HCT116 (cell line): ENCODE measurements at regions not wholly inside any gene's neighbourhood (a gene's known extent, or its start where the extent isn't known, plus 50 kb on each side); places are given as distances from the start of the nearest gene placed in this dataset.

Source experiments
- CBX3 ChIP-seq: IDR thresholded peaks from 2 replicates; pipeline ENCODE4 v1.6.1; 2012; ENCODE audit warnings: low read depth
- EGR1 ChIP-seq: IDR thresholded peaks from 2 replicates; pipeline ENCODE4 v1.6.1; 2012; ENCODE audit warnings: low read depth
- EZH2 ChIP-seq: fragments of 200-600 bp; sonication (generic); IDR thresholded peaks from 2 replicates; pipeline ENCODE4 v1.6.1; 2017; ENCODE audit warnings: antibody characterized with exemption, mixed run types
- FOSL1 ChIP-seq: IDR thresholded peaks from 2 replicates; pipeline ENCODE4 v1.6.1; 2012; ENCODE audit warnings: low read depth
- POLR2A ChIP-seq: IDR thresholded peaks from 2 replicates; pipeline ENCODE4 v1.7.0; 2011; ENCODE audit warnings: borderline replicate concordance; ENCODE audit not compliant: insufficient read depth, insufficient read length; ENCODE audit errors: extremely low read depth
- POLR2AphosphoS5 ChIP-seq: IDR thresholded peaks from 2 replicates; pipeline ENCODE4 v1.6.1; 2011; ENCODE audit warnings: mild to moderate bottlenecking, low read depth, low read length, moderate library complexity
- RAD21 ChIP-seq: IDR thresholded peaks from 2 replicates; pipeline ENCODE4 v1.6.1; 2012; ENCODE audit warnings: low read depth, mild to moderate bottlenecking
- SRF ChIP-seq: IDR thresholded peaks from 2 replicates; pipeline ENCODE4 v1.6.1; 2012; ENCODE audit warnings: low read depth
- TCF7L2 ChIP-seq: IDR thresholded peaks from 2 replicates; pipeline ENCODE4 v1.7.0; 2011; ENCODE audit warnings: borderline replicate concordance, inconsistent platforms; ENCODE audit not compliant: insufficient read depth, insufficient read length; ENCODE audit errors: extremely low read depth
- ZNF274 ChIP-seq: fragments of 200-500 bp; sonication (Bioruptor generic); IDR thresholded peaks from 2 replicates; pipeline ENCODE4 v1.6.1; 2014; ENCODE audit warnings: mild to moderate bottlenecking, low read depth, low read length, inconsistent platforms
- TF ChIP-seq, protein P1 (sequence below), 3 experiments: fragments of 200-600 bp in 1 of 3; sonication (generic) in 1 of 3; IDR thresholded peaks in 2 of 3; conservative IDR thresholded peaks in 1 of 3; 2 replicates each; pipeline ENCODE4 v1.5.1; 2012 to 2017; ENCODE audit warnings: low read depth in 2 of 3, low read length in 2 of 3, antibody characterized with exemption in 1 of 3, borderline replicate concordance in 1 of 3, control low read depth in 1 of 3, mild to moderate bottlenecking in 1 of 3, mixed read lengths in 1 of 3, mixed run types in 1 of 3, moderate library complexity in 1 of 3; ENCODE audit not compliant: insufficient read depth in 1 of 3
- TF ChIP-seq, protein P2 (sequence below): IDR thresholded peaks from 2 replicates; pipeline ENCODE4 v1.6.1; 2012
- TF ChIP-seq, protein P3 (sequence below): IDR thresholded peaks from 2 replicates; pipeline ENCODE4 v1.6.1; 2012

DNA sequence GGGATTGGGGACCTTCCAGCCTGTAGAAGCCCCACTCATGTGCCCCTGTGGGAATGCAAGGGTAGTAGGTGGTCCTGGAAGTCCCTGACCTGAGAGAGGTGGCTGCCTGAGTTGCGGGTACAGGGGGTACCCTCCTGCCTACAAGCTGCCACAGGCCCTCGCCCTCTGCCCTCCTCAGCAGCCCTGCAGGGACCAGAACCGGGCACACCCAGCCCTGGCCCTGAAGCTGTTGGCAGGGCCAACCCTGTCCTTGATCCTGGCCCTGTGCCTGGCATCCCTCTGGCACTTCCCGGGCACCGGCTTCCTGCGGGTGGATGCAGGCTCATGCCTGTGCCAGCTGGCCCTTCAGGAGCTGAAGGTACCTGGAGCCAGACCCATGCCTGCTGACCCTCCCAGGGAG, 54.9 kb upstream of the ELN start:
- TF ChIP-seq, protein P1, sequence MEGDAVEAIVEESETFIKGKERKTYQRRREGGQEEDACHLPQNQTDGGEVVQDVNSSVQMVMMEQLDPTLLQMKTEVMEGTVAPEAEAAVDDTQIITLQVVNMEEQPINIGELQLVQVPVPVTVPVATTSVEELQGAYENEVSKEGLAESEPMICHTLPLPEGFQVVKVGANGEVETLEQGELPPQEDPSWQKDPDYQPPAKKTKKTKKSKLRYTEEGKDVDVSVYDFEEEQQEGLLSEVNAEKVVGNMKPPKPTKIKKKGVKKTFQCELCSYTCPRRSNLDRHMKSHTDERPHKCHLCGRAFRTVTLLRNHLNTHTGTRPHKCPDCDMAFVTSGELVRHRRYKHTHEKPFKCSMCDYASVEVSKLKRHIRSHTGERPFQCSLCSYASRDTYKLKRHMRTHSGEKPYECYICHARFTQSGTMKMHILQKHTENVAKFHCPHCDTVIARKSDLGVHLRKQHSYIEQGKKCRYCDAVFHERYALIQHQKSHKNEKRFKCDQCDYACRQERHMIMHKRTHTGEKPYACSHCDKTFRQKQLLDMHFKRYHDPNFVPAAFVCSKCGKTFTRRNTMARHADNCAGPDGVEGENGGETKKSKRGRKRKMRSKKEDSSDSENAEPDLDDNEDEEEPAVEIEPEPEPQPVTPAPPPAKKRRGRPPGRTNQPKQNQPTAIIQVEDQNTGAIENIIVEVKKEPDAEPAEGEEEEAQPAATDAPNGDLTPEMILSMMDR (IDR thresholded peaks at IDR 0.05 in 2 of 3, conservative IDR thresholded peaks at IDR 0.05 in 1 of 3; ENCODE audit: borderline replicate concordance in 1 of 3, insufficient read depth in 1 of 3, low read depth in 2 of 3, low read length in 2 of 3) = no peak
- no peak for TF ChIP-seq SRF
- no peak for TF ChIP-seq EZH2
- no peak for TF ChIP-seq EGR1
- no peak for TF ChIP-seq FOSL1
- TF ChIP-seq POLR2AphosphoS5 = no peak
- no peak for TF ChIP-seq POLR2A
- TF ChIP-seq ZNF274 = no peak
- TF ChIP-seq, protein P2, sequence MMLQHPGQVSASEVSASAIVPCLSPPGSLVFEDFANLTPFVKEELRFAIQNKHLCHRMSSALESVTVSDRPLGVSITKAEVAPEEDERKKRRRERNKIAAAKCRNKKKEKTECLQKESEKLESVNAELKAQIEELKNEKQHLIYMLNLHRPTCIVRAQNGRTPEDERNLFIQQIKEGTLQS = no peak
- TF ChIP-seq, protein P3, sequence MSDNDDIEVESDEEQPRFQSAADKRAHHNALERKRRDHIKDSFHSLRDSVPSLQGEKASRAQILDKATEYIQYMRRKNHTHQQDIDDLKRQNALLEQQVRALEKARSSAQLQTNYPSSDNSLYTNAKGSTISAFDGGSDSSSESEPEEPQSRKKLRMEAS = no peak
- no peak for TF ChIP-seq TCF7L2
- TF ChIP-seq CBX3 = no peak
- TF ChIP-seq RAD21 = no peak
